ENCODE measurements at regions not wholly inside any gene's neighbourhood (a gene's known extent, or its start where the extent isn't known, plus 50 kb on each side); places are given as distances from the start of the nearest gene placed in this dataset.
"Not testable (repeated sequence)": the region's sequence is repeated elsewhere in the genome, so short reads cannot be mapped to it uniquely, and the experiment has no call there.

- not testable (repeated sequence) for H3K4me3 ChIP-seq (IDR thresholded peaks at IDR 0.05; ENCODE audit: insufficient read depth, low read depth, low read length); H3K4me1 ChIP-seq (ENCODE audit: low read depth, poor library complexity, severe bottlenecking); H4K20me1 ChIP-seq (ENCODE audit: insufficient read depth); H3K27me3 ChIP-seq (ENCODE audit: insufficient read depth, low read depth); H3K9ac ChIP-seq; H3K4me2 ChIP-seq; H3K79me2 ChIP-seq (ENCODE audit: insufficient read depth, low read depth); H3K36me3 ChIP-seq (ENCODE audit: insufficient read depth); H3K27ac ChIP-seq; H2AFZ ChIP-seq (ENCODE audit: low read depth)
Measured at GRCh38 chr3:143175940-143176894, 56.6 kb downstream of the CHST2 start.

GRCh38 chr3:143177965-143178364, 58.4 kb downstream of the CHST2 start:
- H3K27ac ChIP-seq; H4K20me1 ChIP-seq (ENCODE audit: insufficient read depth); H3K4me3 ChIP-seq (IDR thresholded peaks at IDR 0.05; ENCODE audit: insufficient read depth, low read depth, low read length); H3K79me2 ChIP-seq (ENCODE audit: insufficient read depth, low read depth); H2AFZ ChIP-seq (ENCODE audit: low read depth); H3K9ac ChIP-seq; H3K27me3 ChIP-seq (ENCODE audit: insufficient read depth, low read depth); H3K4me2 ChIP-seq; H3K36me3 ChIP-seq (ENCODE audit: insufficient read depth); H3K4me1 ChIP-seq (ENCODE audit: low read depth, poor library complexity, severe bottlenecking): not testable (repeated sequence)

DNA sequence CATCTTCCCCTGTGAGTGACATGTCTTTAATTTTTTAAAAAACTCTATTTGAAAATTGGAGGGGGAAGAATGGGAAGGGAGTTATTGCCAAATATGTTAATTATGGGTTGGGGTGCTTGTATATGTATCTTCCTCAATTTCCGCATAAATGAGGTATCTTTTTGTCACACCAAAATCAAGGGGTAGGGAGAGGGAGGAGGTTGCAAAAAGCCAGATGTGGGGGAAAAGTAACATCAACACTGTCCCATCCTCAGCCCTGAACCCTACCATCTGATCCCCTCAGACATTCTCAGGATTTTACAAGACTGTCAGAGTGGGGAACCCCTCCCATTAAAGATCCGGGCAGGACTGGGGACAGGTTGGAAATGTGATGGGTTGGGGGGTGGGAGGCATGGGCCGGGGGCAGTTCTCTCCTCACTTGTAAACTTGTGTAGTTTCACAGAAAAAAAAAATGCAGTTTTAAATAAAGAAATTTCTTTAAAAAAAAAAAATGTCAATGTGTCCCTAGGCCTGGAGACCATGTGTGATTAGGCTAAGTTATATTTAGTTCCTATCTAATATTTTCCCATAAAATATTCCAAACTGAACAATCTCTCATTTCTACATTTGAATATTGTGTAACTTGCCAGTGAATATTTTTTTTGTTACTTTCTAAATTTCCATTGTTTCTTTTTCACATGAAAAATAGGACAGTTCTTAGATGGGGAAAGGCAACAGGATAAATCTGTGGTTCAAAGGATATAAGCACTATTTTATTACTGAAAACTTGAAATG, 59.4 kb downstream of the CHST2 start:
- not testable (repeated sequence) for H3K9ac ChIP-seq

GRCh38 chr3:143179603-143180002, 60.0 kb downstream of the CHST2 start:
- Histone ChIP-seq H3K4me2 (no peak overlapping the region), H4K20me1 (ENCODE audit: insufficient read depth) (no peaks in the 10 kb centered on the region)

More for the DNA sequence above, 59.4 kb downstream of the CHST2 start:
- not testable (repeated sequence) for H2AFZ ChIP-seq (ENCODE audit: low read depth); H3K4me2 ChIP-seq; H3K4me1 ChIP-seq (ENCODE audit: low read depth, poor library complexity, severe bottlenecking); H3K36me3 ChIP-seq (ENCODE audit: insufficient read depth); H3K4me3 ChIP-seq (IDR thresholded peaks at IDR 0.05; ENCODE audit: insufficient read depth, low read depth, low read length); H4K20me1 ChIP-seq (ENCODE audit: insufficient read depth); H3K79me2 ChIP-seq (ENCODE audit: insufficient read depth, low read depth); H3K27me3 ChIP-seq (ENCODE audit: insufficient read depth, low read depth); H3K27ac ChIP-seq

GRCh38 chr3:143180860-143181259, 61.3 kb downstream of the CHST2 start:
- H3K27me3 ChIP-seq (ENCODE audit: insufficient read depth, low read depth); H3K27ac ChIP-seq; H4K20me1 ChIP-seq (ENCODE audit: insufficient read depth); H3K4me2 ChIP-seq; H3K79me2 ChIP-seq (ENCODE audit: insufficient read depth, low read depth); H2AFZ ChIP-seq (ENCODE audit: low read depth); H3K9ac ChIP-seq; H3K4me1 ChIP-seq (ENCODE audit: low read depth, poor library complexity, severe bottlenecking); H3K4me3 ChIP-seq (IDR thresholded peaks at IDR 0.05; ENCODE audit: insufficient read depth, low read depth, low read length); H3K36me3 ChIP-seq (ENCODE audit: insufficient read depth): not testable (repeated sequence)

More at GRCh38 chr3:143179603-143180002, 60.0 kb downstream of the CHST2 start:
- TF ChIP-seq, protein P1, sequence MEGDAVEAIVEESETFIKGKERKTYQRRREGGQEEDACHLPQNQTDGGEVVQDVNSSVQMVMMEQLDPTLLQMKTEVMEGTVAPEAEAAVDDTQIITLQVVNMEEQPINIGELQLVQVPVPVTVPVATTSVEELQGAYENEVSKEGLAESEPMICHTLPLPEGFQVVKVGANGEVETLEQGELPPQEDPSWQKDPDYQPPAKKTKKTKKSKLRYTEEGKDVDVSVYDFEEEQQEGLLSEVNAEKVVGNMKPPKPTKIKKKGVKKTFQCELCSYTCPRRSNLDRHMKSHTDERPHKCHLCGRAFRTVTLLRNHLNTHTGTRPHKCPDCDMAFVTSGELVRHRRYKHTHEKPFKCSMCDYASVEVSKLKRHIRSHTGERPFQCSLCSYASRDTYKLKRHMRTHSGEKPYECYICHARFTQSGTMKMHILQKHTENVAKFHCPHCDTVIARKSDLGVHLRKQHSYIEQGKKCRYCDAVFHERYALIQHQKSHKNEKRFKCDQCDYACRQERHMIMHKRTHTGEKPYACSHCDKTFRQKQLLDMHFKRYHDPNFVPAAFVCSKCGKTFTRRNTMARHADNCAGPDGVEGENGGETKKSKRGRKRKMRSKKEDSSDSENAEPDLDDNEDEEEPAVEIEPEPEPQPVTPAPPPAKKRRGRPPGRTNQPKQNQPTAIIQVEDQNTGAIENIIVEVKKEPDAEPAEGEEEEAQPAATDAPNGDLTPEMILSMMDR (conservative IDR thresholded peaks at IDR 0.05; ENCODE audit: low read depth, low read length) = no peak
- no peaks in the 10 kb centered on the region for H3K36me3 ChIP-seq (ENCODE audit: insufficient read depth)
- no peak overlapping the region for H2AFZ ChIP-seq (ENCODE audit: low read depth)
- H3K4me1 ChIP-seq (ENCODE audit: low read depth, poor library complexity, severe bottlenecking) = no peaks in the 10 kb centered on the region
- no peak overlapping the region for H3K4me3 ChIP-seq (IDR thresholded peaks at IDR 0.05; ENCODE audit: insufficient read depth, low read depth, low read length)
- H3K27me3 ChIP-seq (ENCODE audit: insufficient read depth, low read depth) = no peaks in the 10 kb centered on the region
- H3K9ac ChIP-seq = no peak overlapping the region
- H3K79me2 ChIP-seq (ENCODE audit: insufficient read depth, low read depth) = no peaks in the 10 kb centered on the region
- no peak overlapping the region for H3K27ac ChIP-seq

GRCh38 chr3:143181977-143182376, 62.4 kb downstream of the CHST2 start:
- not testable (repeated sequence) for H3K4me3 ChIP-seq (IDR thresholded peaks at IDR 0.05; ENCODE audit: insufficient read depth, low read depth, low read length); H3K4me2 ChIP-seq; H3K36me3 ChIP-seq (ENCODE audit: insufficient read depth); H3K79me2 ChIP-seq (ENCODE audit: insufficient read depth, low read depth); H2AFZ ChIP-seq (ENCODE audit: low read depth); H3K27me3 ChIP-seq (ENCODE audit: insufficient read depth, low read depth); H3K9ac ChIP-seq; H3K4me1 ChIP-seq (ENCODE audit: low read depth, poor library complexity, severe bottlenecking); H4K20me1 ChIP-seq (ENCODE audit: insufficient read depth); H3K27ac ChIP-seq
